ENCODE measurements at regions not wholly inside any gene's neighbourhood (a gene's known extent, or its start where the extent isn't known, plus 50 kb on each side); places are given as distances from the start of the nearest gene placed in this dataset.
"Not testable (repeated sequence)": the region's sequence is repeated elsewhere in the genome, so short reads cannot be mapped to it uniquely, and the experiment has no call there.

- intact Hi-C loops (cut with micrococcal nuclease): no loop called here
Observed at GRCh38 chr1:201637282-201638079, 98.6 kb downstream of the NAV1 start.

GRCh38 chr1:201639391-201639790 lies 100.5 kb downstream of the NAV1 start:
- intact Hi-C loops (cut with micrococcal nuclease): no loop called here

GRCh38 chr1:201639826-201640225 lies 100.9 kb downstream of the NAV1 start:
- intact Hi-C loops (cut with micrococcal nuclease): no loop called here

- intact Hi-C loops (cut with micrococcal nuclease): no loop called here
Observed at GRCh38 chr1:201640624-201641023, 101.7 kb downstream of the NAV1 start.

- intact Hi-C loops (cut with micrococcal nuclease): no loop called here
Observed at GRCh38 chr1:201641524-201642253, 102.8 kb downstream of the NAV1 start.

- intact Hi-C loops (cut with micrococcal nuclease): no loop called here
Observed at GRCh38 chr1:201643835-201644104, 104.8 kb downstream of the NAV1 start.

- intact Hi-C loops (cut with micrococcal nuclease): no loop called here
Observed at GRCh38 chr1:201644197-201644596, 105.3 kb downstream of the NAV1 start.

GRCh38 chr1:201645000-201645399 lies 106.1 kb downstream of the NAV1 start:
- intact Hi-C loops (cut with micrococcal nuclease): not testable (repeated sequence)

- intact Hi-C loops (cut with micrococcal nuclease): no loop called here
Observed at GRCh38 chr1:201645956-201646355, 107.0 kb downstream of the NAV1 start.

- intact Hi-C loops (cut with micrococcal nuclease): no loop called here
Observed at GRCh38 chr1:201646411-201647022, 107.6 kb downstream of the NAV1 start.

GRCh38 chr1:201647094-201647493 lies 108.2 kb downstream of the NAV1 start:
- intact Hi-C loops (cut with micrococcal nuclease): no loop called here

- intact Hi-C loops (cut with micrococcal nuclease): no loop called here
Observed at GRCh38 chr1:201647722-201648065, 108.8 kb downstream of the NAV1 start.

GRCh38 chr1:201648066-201648906 lies 109.4 kb downstream of the NAV1 start:
- intact Hi-C loops (cut with micrococcal nuclease): no loop called here

- intact Hi-C loops (cut with micrococcal nuclease): no loop called here
Observed at GRCh38 chr1:201648907-201649721, 110.2 kb downstream of the NAV1 start.

- intact Hi-C loops (cut with micrococcal nuclease): no loop called here
Observed at GRCh38 chr1:201649761-201650622, 111.1 kb downstream of the NAV1 start.

GRCh38 chr1:201650623-201650933 lies 111.7 kb downstream of the NAV1 start:
- intact Hi-C loops (cut with micrococcal nuclease): no loop called here

- intact Hi-C loops (cut with micrococcal nuclease): no loop called here
Observed at GRCh38 chr1:201652181-201652580, 113.3 kb downstream of the NAV1 start.

GRCh38 chr1:201653233-201653632 lies 114.3 kb downstream of the NAV1 start:
- intact Hi-C loops (cut with micrococcal nuclease): no loop called here

GRCh38 chr1:201653883-201654282 lies 115.0 kb downstream of the NAV1 start:
- intact Hi-C loops (cut with micrococcal nuclease): no loop called here

- intact Hi-C loops (cut with micrococcal nuclease): no loop called here
Observed at GRCh38 chr1:201655243-201655642, 116.3 kb downstream of the NAV1 start.

Data from T-helper 1 cell treated with Interleukin-12 subunit alpha and Interleukin-12 subunit beta and Interleukin-4 antibody, amounts not matched to agents 30 ng/mL and 1 ng/mL, for 36 hours (primary cell).